ENCODE measurements at regions not wholly inside any gene's neighbourhood (a gene's known extent, or its start where the extent isn't known, plus 50 kb on each side); places are given as distances from the start of the nearest gene placed in this dataset.

DNA sequence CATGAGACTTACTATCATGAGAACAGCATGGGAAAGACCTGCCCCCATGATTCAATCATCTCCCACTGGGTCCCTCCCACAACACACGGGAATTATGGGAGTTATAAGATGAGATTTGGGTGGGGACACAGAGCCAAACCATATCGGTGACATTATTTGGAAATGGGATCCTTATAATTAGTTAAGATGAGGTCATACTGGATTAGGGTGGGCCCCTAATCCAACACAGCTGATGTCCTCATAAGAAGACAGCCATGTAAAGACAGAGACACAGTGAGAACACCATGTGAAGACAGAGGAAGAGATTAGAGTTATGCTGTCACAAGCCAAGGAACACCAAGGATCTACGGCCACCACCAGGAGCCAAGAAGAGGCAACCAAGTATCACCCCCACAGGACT lies 161.7 kb downstream of the SPTSSA start:
- H3K27ac Mint-ChIP-seq: no peak overlapping the region
- Histone ChIP-seq H3K4me3 (ENCODE audit: control extremely low read depth in 1 of 5, extremely low read depth in 1 of 5, insufficient read depth in 1 of 5, low read depth in 2 of 5, low read length in 4 of 5) (no peak overlapping the region), H3K27me3 (replicated peaks in 1 of 4; ENCODE audit: control extremely low read depth in 1 of 4, control insufficient read depth in 3 of 4, insufficient read depth in 4 of 4, low read length in 3 of 4) (peaks cover 0 to 2% (median 0%) of the 10 kb centered on the region in 4 experiments), H3K4me2 (replicated peaks; ENCODE audit: low read depth, low read length, poor library complexity, severe bottlenecking) (no peak overlapping the region), H3K4me1 (ENCODE audit: control insufficient read depth in 2 of 2, insufficient read depth in 2 of 2, low read length in 2 of 2) (no peaks in the 10 kb centered on the region), H4K20me1 (ENCODE audit: control insufficient read depth, insufficient read depth, low read length, poor library complexity, severe bottlenecking) (no peaks in the 10 kb centered on the region), H2AFZ (ENCODE audit: insufficient read depth, low read depth, low read length, poor library complexity, severe bottlenecking) (no peak overlapping the region), H3K27ac (ENCODE audit: low read length in 2 of 2) (no peak overlapping the region), H3K9ac (ENCODE audit: low read length) (no peak overlapping the region), H3K9me3 (ENCODE audit: control extremely low read depth in 1 of 3, control insufficient read depth in 2 of 3, insufficient read depth in 1 of 3, low read length in 2 of 3) (peaks cover 0 to 2% (median 0%) of the 10 kb centered on the region in 3 donors), H3K36me3 (replicated peaks in 1 of 2; ENCODE audit: control extremely low read depth in 1 of 2, control insufficient read depth in 1 of 2, extremely low read depth in 1 of 2, insufficient read depth in 2 of 2, low read length in 1 of 2) (no peaks in the 10 kb centered on the region), H3K79me2 (ENCODE audit: control insufficient read depth, insufficient read depth, low read length) (no peaks in the 10 kb centered on the region)
- H3K27me3 Mint-ChIP-seq: peaks cover 7% of the 10 kb centered on the region
- no peaks in the 10 kb centered on the region for H3K4me1 Mint-ChIP-seq
- ChIA-PET POLR2A (no interaction called here), CTCF (interaction anchor here (1.5 kb wide), 1 partner anchor 461 kb away, joined by 3 read pairs; no protein-coding TSS in a partner anchor)
- intact Hi-C loops (cut with micrococcal nuclease): no loop called here
- no peak for ATAC-seq (ENCODE audit: low read depth)
- H3K4me3 Mint-ChIP-seq: no peak overlapping the region
- no CpG with 5 or more reads among the region's 3 CpGs for WGBS (ENCODE audit: insufficient coverage)
- no peaks in the 10 kb centered on the region for H3K9me3 Mint-ChIP-seq (ENCODE audit: insufficient read depth)
- no peak for TF ChIP-seq EZH2 (IDR thresholded peaks at IDR 0.05; ENCODE audit: borderline replicate concordance, insufficient read depth, low read depth, low read length, poor library complexity, severe bottlenecking)
- TF ChIP-seq, protein P1, sequence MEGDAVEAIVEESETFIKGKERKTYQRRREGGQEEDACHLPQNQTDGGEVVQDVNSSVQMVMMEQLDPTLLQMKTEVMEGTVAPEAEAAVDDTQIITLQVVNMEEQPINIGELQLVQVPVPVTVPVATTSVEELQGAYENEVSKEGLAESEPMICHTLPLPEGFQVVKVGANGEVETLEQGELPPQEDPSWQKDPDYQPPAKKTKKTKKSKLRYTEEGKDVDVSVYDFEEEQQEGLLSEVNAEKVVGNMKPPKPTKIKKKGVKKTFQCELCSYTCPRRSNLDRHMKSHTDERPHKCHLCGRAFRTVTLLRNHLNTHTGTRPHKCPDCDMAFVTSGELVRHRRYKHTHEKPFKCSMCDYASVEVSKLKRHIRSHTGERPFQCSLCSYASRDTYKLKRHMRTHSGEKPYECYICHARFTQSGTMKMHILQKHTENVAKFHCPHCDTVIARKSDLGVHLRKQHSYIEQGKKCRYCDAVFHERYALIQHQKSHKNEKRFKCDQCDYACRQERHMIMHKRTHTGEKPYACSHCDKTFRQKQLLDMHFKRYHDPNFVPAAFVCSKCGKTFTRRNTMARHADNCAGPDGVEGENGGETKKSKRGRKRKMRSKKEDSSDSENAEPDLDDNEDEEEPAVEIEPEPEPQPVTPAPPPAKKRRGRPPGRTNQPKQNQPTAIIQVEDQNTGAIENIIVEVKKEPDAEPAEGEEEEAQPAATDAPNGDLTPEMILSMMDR (IDR thresholded peaks at IDR 0.05): no peak
- DNase-seq: no peak

DNA sequence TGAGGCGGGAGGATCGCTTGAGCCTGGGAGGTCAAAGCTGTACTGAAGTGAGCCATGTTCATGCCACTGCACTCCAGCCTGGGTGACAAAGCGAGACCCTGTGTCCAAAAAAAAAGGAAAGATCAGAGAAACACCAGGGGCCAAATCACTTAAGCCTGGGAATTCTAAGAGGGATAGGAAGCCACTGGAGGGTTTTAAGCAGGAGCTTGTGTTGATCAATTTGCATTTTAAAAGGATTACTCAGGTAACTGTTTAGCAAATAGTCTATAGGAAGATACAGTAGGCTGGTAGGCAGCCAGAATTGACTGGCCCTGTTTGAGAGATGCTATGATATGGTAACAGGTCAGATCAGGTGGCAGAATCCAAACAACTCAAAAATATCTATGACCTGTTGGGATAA lies 162.7 kb downstream of the SPTSSA start:
- ChIA-PET POLR2A (no interaction called here), CTCF (interaction anchor here (0.8 kb wide), 1 partner anchor 24 kb away, joined by 3 read pairs; no protein-coding TSS in a partner anchor)
- Mint-ChIP-seq H3K27me3 (peaks cover 7% of the 10 kb centered on the region), H3K4me1 (no peaks in the 10 kb centered on the region), H3K27ac (no peak overlapping the region), H3K9me3 (ENCODE audit: insufficient read depth) (no peaks in the 10 kb centered on the region), H3K4me3 (no peak overlapping the region)
- WGBS (ENCODE audit: insufficient coverage): 67% methylated on average over 3 of the region's 3 CpGs
- ATAC-seq (ENCODE audit: low read depth) (no peak), DNase-seq (no peak)
- H3K4me2 ChIP-seq (replicated peaks; ENCODE audit: low read depth, low read length, poor library complexity, severe bottlenecking): no peak overlapping the region
- H3K9ac ChIP-seq (ENCODE audit: low read length): no peak overlapping the region
- no peaks in the 10 kb centered on the region for H3K36me3 ChIP-seq (replicated peaks in 1 of 2; ENCODE audit: control extremely low read depth in 1 of 2, control insufficient read depth in 1 of 2, extremely low read depth in 1 of 2, insufficient read depth in 2 of 2, low read length in 1 of 2)
- H3K9me3 ChIP-seq (ENCODE audit: control extremely low read depth in 1 of 3, control insufficient read depth in 2 of 3, insufficient read depth in 1 of 3, low read length in 2 of 3): no peaks in the 10 kb centered on the region
- peaks cover 0 to 2% (median 0%) of the 10 kb centered on the region in 4 experiments for H3K27me3 ChIP-seq (replicated peaks in 1 of 4; ENCODE audit: control extremely low read depth in 1 of 4, control insufficient read depth in 3 of 4, insufficient read depth in 4 of 4, low read length in 3 of 4)
- H4K20me1 ChIP-seq (ENCODE audit: control insufficient read depth, insufficient read depth, low read length, poor library complexity, severe bottlenecking): no peaks in the 10 kb centered on the region
- H3K4me3 ChIP-seq (ENCODE audit: control extremely low read depth in 1 of 5, extremely low read depth in 1 of 5, insufficient read depth in 1 of 5, low read depth in 2 of 5, low read length in 4 of 5): no peak overlapping the region
- no peaks in the 10 kb centered on the region for H3K79me2 ChIP-seq (ENCODE audit: control insufficient read depth, insufficient read depth, low read length)
- TF ChIP-seq EZH2 (IDR thresholded peaks at IDR 0.05; ENCODE audit: borderline replicate concordance, insufficient read depth, low read depth, low read length, poor library complexity, severe bottlenecking): no peak
- TF ChIP-seq, protein P1 (IDR thresholded peaks at IDR 0.05): no peak
- no peak overlapping the region for H2AFZ ChIP-seq (ENCODE audit: insufficient read depth, low read depth, low read length, poor library complexity, severe bottlenecking)
- no peaks in the 10 kb centered on the region for H3K4me1 ChIP-seq (ENCODE audit: control insufficient read depth in 2 of 2, insufficient read depth in 2 of 2, low read length in 2 of 2)
- intact Hi-C loops (cut with micrococcal nuclease): no loop called here
- no peak overlapping the region for H3K27ac ChIP-seq (ENCODE audit: low read length in 2 of 2)
